GM12878 (cell line): ENCODE measurements at regions not wholly inside any gene's neighbourhood (a gene's known extent, or its start where the extent isn't known, plus 50 kb on each side); places are given as distances from the start of the nearest gene placed in this dataset.

Experiments used
- ATAC-seq: fragments of 200-7000 bp; cut with Tn5 transposase; 3 replicates; pipeline ENCODE4 v1.9.1; 2020; ENCODE audit warnings: mild to moderate bottlenecking, moderate library complexity
- BruUV-seq: library from RNA; stranded (reverse); fragments of 400-500 nt; replicated peaks from 2 replicates; lab custom pipeline; 2021; lab: Mats Ljungman, UMichigan
- CTCF ChIA-PET: fragments of 300-600 bp; sonication (Branson Sonifier 250); formaldehyde crosslinking; extraction: SDS; loops from one replicate; lab custom pipeline; 2021; ENCODE audit warnings: inconsistent platforms; lab: Yijun Ruan, JAX
- POLR2A ChIA-PET: fragments of 350-600 bp; formaldehyde crosslinking; extraction: SDS; loops from one replicate; lab custom pipeline; 2021; ENCODE audit warnings: inconsistent platforms; lab: Charles Lee
- RAD21 ChIA-PET: fragments of 300-600 bp; sonication (Branson Sonifier 250); formaldehyde crosslinking; loops from one replicate; lab custom pipeline; 2023; ENCODE audit warnings: antibody characterized with exemption; ENCODE audit not compliant: unreplicated experiment; lab: Charles Lee
- SMC1A ChIA-PET: fragments of 300-600 bp; sonication (Branson Sonifier 250); formaldehyde crosslinking; loops from one replicate; lab custom pipeline; 2023; ENCODE audit not compliant: unreplicated experiment, uncharacterized antibody; lab: Charles Lee
- DNase-seq: peaks from one replicate; pipeline ENCODE4 v3.0.0-alpha.2; 2011; ENCODE audit warnings: low read depth, low spot score
- FAIRE-seq: peaks from 3 replicates; lab custom pipeline; 2011; peaks lifted over from hg19 to GRCh38; lab: Jason Lieb, UNC
- H2AFZ ChIP-seq: 2 replicates; pipeline ENCODE4 v1.6.0; 2011; ENCODE audit warnings: low read depth, low read length, control low read depth; ENCODE audit not compliant: control insufficient read depth
- H3K27ac ChIP-seq: 2 replicates; pipeline ENCODE4 v1.5.1; 2011; ENCODE audit warnings: control low read depth; ENCODE audit not compliant: control insufficient read depth, insufficient read depth
- H3K27me3 ChIP-seq, 2 experiments: replicated peaks in 1 of 2; 2 replicates each; pipeline versions ENCODE4 v1.6.0 to v1.6.1; 2011; ENCODE audit warnings: low read length in 1 of 2; ENCODE audit not compliant: control insufficient read depth in 2 of 2, insufficient read depth in 2 of 2
- H3K36me3 ChIP-seq, 2 experiments: 2 replicates each; pipeline ENCODE4 v1.5.1; 2011; ENCODE audit warnings: low read length in 1 of 2; ENCODE audit not compliant: control insufficient read depth in 2 of 2, insufficient read depth in 2 of 2
- H3K4me1 ChIP-seq: 2 replicates; pipeline ENCODE4 v1.6.1; 2011; ENCODE audit warnings: mild to moderate bottlenecking, low read length, moderate library complexity, mixed read lengths; ENCODE audit not compliant: control insufficient read depth, insufficient read depth
- H3K4me2 ChIP-seq: 2 replicates; pipeline ENCODE4 v1.6.0; 2011; ENCODE audit warnings: control low read depth; ENCODE audit not compliant: control insufficient read depth, insufficient read depth
- H3K4me3 ChIP-seq: fragments of 200-600 bp; sonication (generic); 2 replicates; pipeline ENCODE4 v1.5.1; 2016
- H3K79me2 ChIP-seq: 2 replicates; pipeline ENCODE4 v1.6.0; 2011; ENCODE audit warnings: low read length; ENCODE audit not compliant: control insufficient read depth, insufficient read depth
- H3K9ac ChIP-seq: 2 replicates; pipeline ENCODE4 v1.8.0; 2011; ENCODE audit warnings: low read length, control low read depth, mixed read lengths; ENCODE audit not compliant: control insufficient read depth, insufficient read depth
- H3K9me3 ChIP-seq: replicated peaks from 3 replicates; pipeline ENCODE4 v1.5.1; 2011; ENCODE audit warnings: mild to moderate bottlenecking, low read length; ENCODE audit not compliant: control insufficient read depth, insufficient read depth
- H4K20me1 ChIP-seq: 2 replicates; pipeline ENCODE4 v1.6.0; 2011; ENCODE audit not compliant: control insufficient read depth, insufficient read depth
- E4F1 ChIP-seq: fragments of 450-650 bp; IDR thresholded peaks from 2 replicates; pipeline ENCODE4 v1.6.1; 2018; ENCODE audit warnings: borderline replicate concordance, mild to moderate bottlenecking; ENCODE audit not compliant: partially characterized antibody
- MEF2A ChIP-seq: IDR thresholded peaks from 2 replicates; pipeline ENCODE4 v1.6.1; 2011; ENCODE audit warnings: low read depth, mild to moderate bottlenecking, low read length, moderate library complexity; ENCODE audit not compliant: insufficient read depth
- PAX5 ChIP-seq: IDR thresholded peaks from 2 replicates; pipeline ENCODE4 v1.6.1; 2011; ENCODE audit warnings: low read depth, low read length, borderline replicate concordance
- TCF7 ChIP-seq: IDR thresholded peaks from 2 replicates; pipeline ENCODE4 v1.6.1; 2014; ENCODE audit warnings: antibody characterized with exemption, borderline replicate concordance
- ZBTB33 ChIP-seq: fragments of 450-650 bp; IDR thresholded peaks from 2 replicates; pipeline ENCODE4 v1.6.1; 2017; ENCODE audit warnings: mild to moderate bottlenecking
- WGBS: methylation state at CpG from one replicate; pipeline ENCODE4 v1.1.6; 2016; ENCODE audit warnings: low lambda C conversion rate; ENCODE audit not compliant: insufficient replicate concordance, insufficient coverage; ENCODE audit errors: missing lambda C conversion rate; 5-methylcytosine and 5-hydroxymethylcytosine counted together
- in situ Hi-C: fragments of 300-500 bp; cut with MboI; formaldehyde crosslinking; loops from 9 replicates; pipeline ENCODE4 v1.14.3; 2018; ENCODE audit warnings: mixed read lengths
- intact Hi-C: fragments of 100-400 bp; cut with micrococcal nuclease; formaldehyde crosslinking; loops from one replicate; pipeline ENCODE4 v1.14.2; 2022; ENCODE audit not compliant: unreplicated experiment

- no peak for TF ChIP-seq E4F1
- TF ChIP-seq TCF7 = no peak
- TF ChIP-seq MEF2A = no peak
- TF ChIP-seq PAX5 = no peak
- no peak for TF ChIP-seq ZBTB33
- ATAC-seq = no peak
- no peaks in the 10 kb centered on the region for H3K27me3 ChIP-seq
- H3K36me3 ChIP-seq = no peaks in the 10 kb centered on the region
- ChIA-PET CTCF (no interaction called here), RAD21 (no interaction called here), SMC1A (interaction anchor here (1.1 kb wide), 1 partner anchor 12 kb away, joined by 3 read pairs; no protein-coding TSS in a partner anchor), POLR2A (no interaction called here)
- H3K4me2 ChIP-seq = no peak overlapping the region
- 83% methylated on average over 1 of the region's 1 CpG for WGBS
- no peak overlapping the region for H3K4me3 ChIP-seq
- intact Hi-C loops = no loop called here
- BruUV-seq = no TSS peak
- DNase-seq = no peak
- H3K27ac ChIP-seq = no peak overlapping the region
- H2AFZ ChIP-seq = no peak overlapping the region
- no peaks in the 10 kb centered on the region for H3K9me3 ChIP-seq
- FAIRE-seq = no peak
- H3K4me1 ChIP-seq = no peaks in the 10 kb centered on the region
- no peak overlapping the region for H3K9ac ChIP-seq
- in situ Hi-C loops = no loop called here
- H3K79me2 ChIP-seq = no peaks in the 10 kb centered on the region
- no peaks in the 10 kb centered on the region for H4K20me1 ChIP-seq
These were observed 231.1 kb downstream of the COPRS start for GRCh38 chr17:31627960-31628359.
